ENCODE measurements at regions not wholly inside any gene's neighbourhood (a gene's known extent, or its start where the extent isn't known, plus 50 kb on each side); places are given as distances from the start of the nearest gene placed in this dataset.

GRCh38 chr6:166687070-166687878 lies 60.2 kb upstream of the RPS6KA2 start:
- H3K9me3 ChIP-seq: no peaks in the 10 kb centered on the region
- no peak for TF ChIP-seq POLR2AphosphoS5 (IDR thresholded peaks at IDR 0.05)
- TF ChIP-seq POLR2A (IDR thresholded peaks at IDR 0.05): no peak
- no peak for TF ChIP-seq CTCF (IDR thresholded peaks at IDR 0.05)
- TF ChIP-seq EP300 (IDR thresholded peaks at IDR 0.05): no peak
- no peak overlapping the region for H3K27ac ChIP-seq
- 79 to 87% methylated on average over 10 to 21 of the region's 21 CpGs for WGBS, 2 donors
- no peak overlapping the region for H3K4me3 ChIP-seq
- H3K27me3 ChIP-seq: no peaks in the 10 kb centered on the region
- DNase-seq (no peak), ATAC-seq (ENCODE audit: low FRiP score in 2 of 2) (no peak)
- H3K36me3 ChIP-seq: no peaks in the 10 kb centered on the region
- H3K4me1 ChIP-seq: peaks cover 0 to 13% (median 7%) of the 10 kb centered on the region in 4 donors

- WGBS, 2 donors: 82 to 92% methylated on average over 2 of the region's 2 CpGs
Observed at GRCh38 chr6:166686317-166686716, 59.3 kb upstream of the RPS6KA2 start.

GRCh38 chr6:166684866-166685265 lies 57.8 kb upstream of the RPS6KA2 start:
- Histone ChIP-seq H3K4me3 (no peak overlapping the region), H3K27me3 (no peaks in the 10 kb centered on the region), H3K36me3 (no peaks in the 10 kb centered on the region), H3K9me3 (no peaks in the 10 kb centered on the region), H3K4me1 (no peaks in the 10 kb centered on the region), H3K27ac (no peak overlapping the region)
- no peak for DNase-seq
- WGBS, 2 donors: 82 to 85% methylated on average over 6 to 8 of the region's 8 CpGs
- no peak for ATAC-seq (ENCODE audit: low FRiP score in 2 of 2)
- TF ChIP-seq POLR2AphosphoS5 (IDR thresholded peaks at IDR 0.05) (no peak), EP300 (IDR thresholded peaks at IDR 0.05) (no peak), POLR2A (IDR thresholded peaks at IDR 0.05) (no peak), CTCF (IDR thresholded peaks at IDR 0.05) (no peak)

More at GRCh38 chr6:166686317-166686716, 59.3 kb upstream of the RPS6KA2 start:
- Histone ChIP-seq H3K4me1 (peaks cover 0 to 4% (median 2%) of the 10 kb centered on the region in 4 donors), H3K27ac (no peak overlapping the region), H3K36me3 (no peaks in the 10 kb centered on the region), H3K9me3 (no peaks in the 10 kb centered on the region), H3K4me3 (no peak overlapping the region), H3K27me3 (no peaks in the 10 kb centered on the region)
- TF ChIP-seq POLR2A (IDR thresholded peaks at IDR 0.05) (no peak), EP300 (IDR thresholded peaks at IDR 0.05) (no peak), POLR2AphosphoS5 (IDR thresholded peaks at IDR 0.05) (no peak), CTCF (IDR thresholded peaks at IDR 0.05) (no peak)
- no peak for ATAC-seq (ENCODE audit: low FRiP score in 2 of 2)
- DNase-seq: no peak

DNA sequence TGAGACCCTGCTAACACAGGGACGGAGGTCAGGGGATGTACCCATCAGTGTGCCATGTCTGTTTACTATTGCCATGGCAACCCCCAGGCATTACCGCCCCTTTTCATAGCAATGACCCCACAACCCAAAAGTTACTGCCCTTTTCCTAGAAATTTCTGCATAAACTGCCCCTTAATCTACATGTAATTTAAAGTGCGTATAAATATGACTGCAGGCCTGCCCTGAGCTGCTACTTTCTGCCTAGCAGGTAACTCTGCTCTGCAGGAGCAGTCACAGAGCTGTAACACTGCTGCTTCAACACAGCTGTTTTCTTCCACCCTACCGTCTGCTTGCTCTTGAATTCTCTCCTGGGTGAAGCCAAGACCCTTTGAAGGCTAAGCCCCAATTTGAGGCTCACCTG lies 57.1 kb upstream of the RPS6KA2 start:
- WGBS, 2 donors: 95 to 97% methylated on average over 4 of the region's 4 CpGs
- no peaks in the 10 kb centered on the region for H3K9me3 ChIP-seq
- no peak overlapping the region for H3K27ac ChIP-seq
- H3K4me1 ChIP-seq: no peaks in the 10 kb centered on the region
- no peaks in the 10 kb centered on the region for H3K27me3 ChIP-seq
- ATAC-seq (ENCODE audit: low FRiP score in 2 of 2) (no peak), DNase-seq (no peak)
- no peak for TF ChIP-seq EP300 (IDR thresholded peaks at IDR 0.05)
- no peak for TF ChIP-seq POLR2AphosphoS5 (IDR thresholded peaks at IDR 0.05)
- TF ChIP-seq POLR2A (IDR thresholded peaks at IDR 0.05): no peak
- H3K36me3 ChIP-seq: no peaks in the 10 kb centered on the region
- H3K4me3 ChIP-seq: no peak overlapping the region

- WGBS, 2 donors: 92 to 93% methylated on average over 10 of the region's 10 CpGs
- Histone ChIP-seq H3K27ac (no peak overlapping the region), H3K27me3 (no peaks in the 10 kb centered on the region), H3K4me1 (no peaks in the 10 kb centered on the region), H3K9me3 (no peaks in the 10 kb centered on the region), H3K36me3 (no peaks in the 10 kb centered on the region), H3K4me3 (no peak overlapping the region)
- ATAC-seq (ENCODE audit: low FRiP score in 2 of 2) (no peak), DNase-seq (no peak)
- TF ChIP-seq POLR2AphosphoS5 (IDR thresholded peaks at IDR 0.05) (no peak), POLR2A (IDR thresholded peaks at IDR 0.05) (no peak), CTCF (IDR thresholded peaks at IDR 0.05) (no peak), EP300 (IDR thresholded peaks at IDR 0.05) (no peak)
Observed at GRCh38 chr6:166683477-166683876, 56.4 kb upstream of the RPS6KA2 start.

Measured in upper lobe of left lung (tissue), 6 donors.